HCEC 1CT (cell line): ENCODE measurements at regions not wholly inside any gene's neighbourhood (a gene's known extent, or its start where the extent isn't known, plus 50 kb on each side); places are given as distances from the start of the nearest gene placed in this dataset.

Experiments used
- DNase-seq: peaks from one replicate; pipeline ENCODE4 v3.0.0-alpha.2; 2017

DNA sequence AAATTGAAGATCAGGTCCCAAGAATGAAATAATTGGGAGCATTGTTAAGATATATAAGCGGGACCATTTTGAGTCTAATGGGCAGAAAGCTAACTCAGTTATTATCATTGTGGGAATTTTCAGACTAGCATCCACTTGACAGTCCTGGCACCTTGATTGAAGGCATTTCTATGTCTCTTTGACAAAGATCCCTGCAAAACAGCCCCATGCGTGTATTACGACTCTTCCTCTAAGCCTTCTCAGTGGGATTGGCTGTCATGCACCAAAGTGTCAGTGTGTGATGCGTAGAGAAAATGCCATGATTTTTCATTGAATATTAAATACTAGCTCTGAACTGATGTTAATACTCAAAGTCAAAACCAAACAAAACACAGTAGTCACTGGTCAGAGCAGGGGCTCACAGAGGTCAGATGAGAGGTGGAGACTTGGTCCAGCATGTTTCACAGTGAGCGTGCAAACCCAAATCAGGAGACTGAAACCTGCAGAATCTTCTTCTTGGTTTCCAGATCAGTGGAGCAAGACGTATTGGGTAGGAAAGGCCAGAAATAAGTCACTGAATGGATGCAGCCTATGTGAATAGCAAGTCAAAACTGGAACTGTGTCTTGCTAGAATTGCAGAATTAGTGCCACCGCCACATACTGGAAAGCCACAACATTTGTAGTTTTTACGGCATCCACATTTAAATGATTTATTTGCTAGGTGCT, 303.6 kb upstream of the AKR1E2 start:
- DNase-seq, result no peak

GRCh38 chr10:4519658-4520402, 306.2 kb upstream of the AKR1E2 start:
- peak; percentile 83 for DNase-seq

DNA sequence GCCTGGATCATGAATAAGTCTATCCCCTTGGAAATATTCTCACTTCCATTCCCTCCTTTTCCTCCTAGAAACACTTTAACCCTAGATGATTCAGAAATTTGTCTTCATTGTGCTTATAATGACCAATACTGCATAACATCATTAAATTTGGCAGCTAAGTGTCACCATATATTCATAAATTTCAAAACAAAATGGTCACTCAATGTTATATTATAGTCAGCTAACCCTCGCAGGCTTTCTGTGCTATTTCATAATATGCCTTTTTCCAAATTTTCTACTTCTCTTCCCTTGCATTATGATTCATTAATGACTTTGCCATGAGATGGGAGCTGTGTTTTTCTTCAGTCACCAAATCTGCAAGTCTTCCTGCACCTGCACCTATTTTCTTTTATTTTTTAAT, 308.3 kb upstream of the AKR1E2 start:
- DNase-seq, result no peak

- DNase-seq, result no peak
Measured at GRCh38 chr10:4515721-4516120, 310.3 kb upstream of the AKR1E2 start.

DNA sequence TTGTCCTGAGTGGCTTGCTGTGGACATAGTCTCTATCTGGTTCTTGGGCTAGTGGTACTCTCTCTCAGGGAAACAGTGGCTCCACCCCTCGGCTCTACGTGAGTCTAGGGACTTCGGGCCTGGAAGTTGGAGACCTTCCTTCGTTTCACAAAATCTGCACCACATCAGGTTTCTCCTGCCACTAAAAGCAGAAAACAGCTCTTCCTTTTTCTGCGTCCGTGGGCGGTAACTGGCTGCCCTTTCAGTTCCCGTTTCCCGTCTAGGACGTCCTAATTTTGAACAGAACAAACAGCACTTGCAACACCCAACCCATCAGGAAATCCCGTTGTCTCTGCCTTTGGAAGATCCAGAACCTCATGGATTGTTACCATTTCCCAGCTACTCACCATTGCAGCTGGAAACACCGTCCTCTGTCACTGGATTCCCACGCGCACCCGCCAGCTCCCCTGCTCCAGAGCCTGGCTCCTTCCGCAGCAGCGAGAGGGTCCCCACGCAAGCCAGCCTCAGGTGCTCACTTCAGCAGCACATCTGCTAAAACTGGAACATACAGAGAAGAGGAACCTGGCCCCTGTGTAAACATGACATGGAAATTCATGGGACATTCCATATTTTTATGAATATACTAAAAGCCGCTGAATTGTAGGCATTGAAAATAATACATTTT, 311.4 kb upstream of the AKR1E2 start:
- no peak for DNase-seq

GRCh38 chr10:4512671-4513240, 313.3 kb upstream of the AKR1E2 start:
- peak; percentile 77 for DNase-seq

DNA sequence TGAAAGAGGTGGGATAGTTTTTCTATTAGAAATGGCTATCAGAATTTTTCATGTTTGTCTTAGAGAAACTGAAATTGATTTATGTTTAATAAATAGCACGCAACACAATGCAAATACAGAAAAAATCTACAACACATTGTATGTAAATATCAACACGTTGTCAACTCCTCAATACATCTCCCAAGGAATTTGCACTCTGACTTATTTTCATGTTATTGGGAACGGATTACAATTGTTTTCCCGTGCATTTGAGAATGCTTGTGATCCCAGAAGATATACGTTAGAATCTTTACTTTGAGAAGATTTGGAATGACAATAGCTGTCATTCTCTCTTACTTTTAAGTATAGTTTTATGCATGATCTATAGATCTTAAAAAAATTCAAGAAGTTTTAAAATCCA, 313.8 kb upstream of the AKR1E2 start:
- no peak for DNase-seq

GRCh38 chr10:4511509-4511908, 314.5 kb upstream of the AKR1E2 start:
- peak; percentile 23 for DNase-seq

DNA sequence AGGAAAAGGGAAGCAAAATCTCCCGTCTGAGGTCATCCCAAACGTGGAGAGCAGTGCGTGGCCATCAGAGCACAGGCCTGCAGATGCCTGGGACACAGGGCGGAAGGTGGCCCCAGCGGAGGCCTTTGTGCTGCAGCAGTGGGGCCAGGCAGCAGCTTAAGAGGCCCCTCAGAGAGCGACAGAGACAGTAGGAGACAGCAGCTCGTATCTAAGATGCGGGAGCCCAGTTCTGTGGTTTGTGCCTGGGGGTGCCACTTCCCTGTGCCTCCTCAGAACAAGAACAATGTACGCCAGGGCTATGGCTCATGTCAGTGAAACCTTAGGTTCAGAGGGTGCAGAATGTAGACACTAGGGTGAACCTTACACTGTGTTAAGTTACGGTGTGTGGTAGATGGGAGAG, 316.6 kb upstream of the AKR1E2 start:
- DNase-seq, result no peak

GRCh38 chr10:4506095-4506494, 319.9 kb upstream of the AKR1E2 start:
- DNase-seq, result peak; percentile 11

GRCh38 chr10:4504550-4504949, 321.5 kb upstream of the AKR1E2 start:
- DNase-seq, result no peak

- DNase-seq, result no peak
Measured at GRCh38 chr10:4503076-4503475, 322.9 kb upstream of the AKR1E2 start.

- DNase-seq, result no peak
Measured at GRCh38 chr10:4501306-4501705, 324.7 kb upstream of the AKR1E2 start.

- DNase-seq, result peak; percentile 94
Measured at GRCh38 chr10:4498711-4499251, 327.2 kb upstream of the AKR1E2 start.

DNA sequence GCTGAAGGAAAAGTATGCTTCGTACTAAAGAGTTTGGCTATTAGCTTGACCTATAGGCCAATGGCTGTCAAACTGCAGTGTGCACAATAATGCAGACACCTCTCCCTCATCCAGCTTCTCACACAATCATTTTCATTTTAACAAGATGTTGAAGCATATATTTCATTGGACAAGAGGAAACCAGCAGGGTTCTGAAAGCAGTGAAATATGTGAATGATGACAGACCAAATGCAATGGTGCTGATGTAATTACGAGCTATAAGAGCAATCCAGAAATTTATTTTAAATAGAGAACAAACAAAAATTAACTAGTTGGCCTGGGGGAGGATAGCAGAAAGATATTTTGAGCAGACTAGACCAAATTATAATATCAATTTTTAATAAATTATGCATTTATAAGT, 331.5 kb upstream of the AKR1E2 start:
- no peak for DNase-seq

- DNase-seq, result no peak
Measured at GRCh38 chr10:4492202-4492601, 333.8 kb upstream of the AKR1E2 start.

GRCh38 chr10:4488904-4489303, 337.1 kb upstream of the AKR1E2 start:
- DNase-seq, result no peak

DNA sequence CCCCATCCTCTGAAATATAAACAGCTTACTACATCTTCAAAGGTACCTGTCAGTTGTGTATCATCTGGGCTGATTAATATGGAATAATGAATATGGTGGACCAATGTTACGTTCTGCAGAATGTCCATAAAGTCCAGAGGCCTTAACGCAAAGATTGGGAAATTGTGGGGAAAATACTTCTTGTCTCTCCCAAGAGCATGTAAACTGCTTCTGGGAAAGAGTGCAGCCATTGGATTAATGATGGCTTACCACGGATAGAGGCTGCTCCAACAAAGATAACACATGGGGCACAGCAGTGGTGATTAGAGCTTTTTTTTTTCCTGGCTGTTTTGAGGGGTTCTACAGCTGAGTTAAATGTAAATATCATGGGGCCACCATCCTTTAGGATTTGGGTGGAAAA, 340.4 kb upstream of the AKR1E2 start:
- DNase-seq, result no peak

- no peak for DNase-seq
Measured at GRCh38 chr10:4483811-4484210, 342.2 kb upstream of the AKR1E2 start.

- DNase-seq, result no peak
Measured at GRCh38 chr10:4482659-4483058, 343.3 kb upstream of the AKR1E2 start.

DNA sequence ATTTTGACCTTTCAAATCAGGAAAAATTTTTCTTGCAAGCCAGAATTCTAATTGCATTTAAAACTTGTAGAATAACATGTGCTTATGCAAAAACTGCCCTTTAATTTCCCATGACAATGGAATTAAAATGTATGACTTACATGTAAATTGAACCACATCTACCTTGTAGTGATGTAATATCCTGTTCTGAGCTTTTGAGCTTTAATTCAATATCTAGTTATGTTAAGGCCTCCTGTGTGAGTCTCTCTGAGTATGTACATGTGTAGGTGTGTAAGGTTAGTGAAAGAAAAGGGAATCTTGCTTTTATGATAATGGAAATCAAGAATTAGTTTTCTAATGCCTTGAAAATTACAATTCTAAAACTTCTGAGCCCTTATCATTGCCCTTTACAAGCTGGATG, 344.8 kb upstream of the AKR1E2 start:
- DNase-seq, result no peak

DNA sequence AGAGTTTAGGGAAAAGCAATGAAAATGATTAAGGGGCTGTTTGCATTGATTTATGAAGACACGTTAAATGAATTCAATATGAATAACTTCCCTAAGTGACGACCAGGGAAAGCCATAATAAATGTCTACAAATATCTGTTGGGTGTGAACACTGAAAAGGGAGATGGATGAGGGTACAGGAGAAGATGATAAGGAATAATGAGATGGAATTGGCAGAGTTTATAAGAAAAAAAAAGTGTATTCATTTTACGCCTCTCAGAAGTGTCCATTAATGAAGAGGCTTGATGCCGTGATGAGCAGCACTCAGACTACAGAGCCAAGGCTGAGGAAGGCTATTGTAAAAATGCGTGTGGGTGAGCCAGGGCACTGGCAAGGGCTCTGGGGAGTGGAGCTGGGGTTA, 346.7 kb upstream of the AKR1E2 start:
- DNase-seq, result no peak

GRCh38 chr10:4477664-4478063, 348.3 kb upstream of the AKR1E2 start:
- no peak for DNase-seq
